OCI-LY3 (cell line): ENCODE measurements at regions not wholly inside any gene's neighbourhood (a gene's known extent, or its start where the extent isn't known, plus 50 kb on each side); places are given as distances from the start of the nearest gene placed in this dataset.

ENCODE experiments used
- CTCF ChIP-seq: fragments of 200-600, 300-600 bp; sonication (generic); IDR thresholded peaks from 2 replicates; pipeline ENCODE4 v1.5.1; 2014; ENCODE audit warnings: antibody characterized with exemption, low read length, low read depth
- EZH2phosphoT487 ChIP-seq: fragments of 200-600 bp; shearing (Covaris generic); IDR thresholded peaks from 2 replicates; pipeline ENCODE4 v1.6.1; 2018; ENCODE audit warnings: antibody characterized with exemption, mixed run types, low read depth

GRCh38 chr10:55800602-55801352 lies 560.3 kb downstream of the ZWINT start:
- TF ChIP-seq CTCF (no peak), EZH2phosphoT487 (no peak)
